D721Med (cell line): ENCODE measurements at regions not wholly inside any gene's neighbourhood (a gene's known extent, or its start where the extent isn't known, plus 50 kb on each side); places are given as distances from the start of the nearest gene placed in this dataset.
"Not testable (repeated sequence)": the region's sequence is repeated elsewhere in the genome, so short reads cannot be mapped to it uniquely, and the experiment has no call there.

Experiments used
- DNase-seq: peaks from one replicate; pipeline ENCODE4 v3.0.0; 2011; ENCODE audit warnings: low spot score; ENCODE audit not compliant: insufficient read length
- FAIRE-seq: peaks from 2 replicates; lab custom pipeline; 2011; peaks lifted over from hg19 to GRCh38; lab: Jason Lieb, UNC

- not testable (repeated sequence) for DNase-seq, FAIRE-seq
These were observed 134.2 kb downstream of the SPATA31A6 start for GRCh38 chr9:42317677-42318076.

- DNase-seq, FAIRE-seq: not testable (repeated sequence)
These were observed 139.8 kb downstream of the SPATA31A6 start for GRCh38 chr9:42323084-42323809.

- not testable (repeated sequence) for FAIRE-seq, DNase-seq
These were observed 141.7 kb downstream of the SPATA31A6 start for GRCh38 chr9:42325142-42325541.

- not testable (repeated sequence) for DNase-seq, FAIRE-seq
These were observed 142.1 kb downstream of the SPATA31A6 start for GRCh38 chr9:42325561-42325960.

- not testable (repeated sequence) for FAIRE-seq
These were observed 143.0 kb downstream of the SPATA31A6 start for GRCh38 chr9:42326482-42326881.

GRCh38 chr9:42335342-42335741 is 151.9 kb downstream of the SPATA31A6 start:
- FAIRE-seq, DNase-seq: not testable (repeated sequence)

More at GRCh38 chr9:42326482-42326881, 143.0 kb downstream of the SPATA31A6 start:
- DNase-seq = not testable (repeated sequence)

- FAIRE-seq, DNase-seq: not testable (repeated sequence)
These were observed 152.7 kb downstream of the SPATA31A6 start for GRCh38 chr9:42335984-42336657.

- not testable (repeated sequence) for FAIRE-seq, DNase-seq
These were observed 154.8 kb downstream of the SPATA31A6 start for GRCh38 chr9:42338275-42338674.

- not testable (repeated sequence) for FAIRE-seq, DNase-seq
These were observed 156.4 kb downstream of the SPATA31A6 start for GRCh38 chr9:42339671-42340434.

- DNase-seq, FAIRE-seq: not testable (repeated sequence)
These were observed 156.9 kb downstream of the SPATA31A6 start for GRCh38 chr9:42340435-42340723.

- FAIRE-seq, DNase-seq: not testable (repeated sequence)
These were observed 158.4 kb downstream of the SPATA31A6 start for GRCh38 chr9:42341860-42342259.

GRCh38 chr9:42342297-42342696 is 158.8 kb downstream of the SPATA31A6 start:
- not testable (repeated sequence) for DNase-seq, FAIRE-seq

- not testable (repeated sequence) for FAIRE-seq, DNase-seq
These were observed 161.0 kb downstream of the SPATA31A6 start for GRCh38 chr9:42344508-42344907.

- not testable (repeated sequence) for DNase-seq, FAIRE-seq
These were observed 163.5 kb downstream of the SPATA31A6 start for GRCh38 chr9:42346916-42347315.

- not testable (repeated sequence) for DNase-seq, FAIRE-seq
These were observed 165.7 kb downstream of the SPATA31A6 start for GRCh38 chr9:42349181-42349580.

- FAIRE-seq, DNase-seq: not testable (repeated sequence)
These were observed 167.0 kb downstream of the SPATA31A6 start for GRCh38 chr9:42350412-42350811.

- DNase-seq = not testable (repeated sequence)
These were observed 174.3 kb downstream of the SPATA31A6 start for GRCh38 chr9:42357604-42358373.

GRCh38 chr9:42358626-42359247 is 175.3 kb downstream of the SPATA31A6 start:
- DNase-seq, FAIRE-seq: not testable (repeated sequence)

More at GRCh38 chr9:42357604-42358373, 174.3 kb downstream of the SPATA31A6 start:
- not testable (repeated sequence) for FAIRE-seq
